H9 (cell line): ENCODE measurements at regions not wholly inside any gene's neighbourhood (a gene's known extent, or its start where the extent isn't known, plus 50 kb on each side); places are given as distances from the start of the nearest gene placed in this dataset.

ENCODE experiments used
- DNase-seq: peaks from one replicate; pipeline ENCODE4 v3.0.0-alpha.2; 2017
- H2AFZ ChIP-seq: one replicate; pipeline ENCODE4 v1.6.1; 2013; ENCODE audit warnings: mild to moderate bottlenecking, low read length, control low read depth, moderate library complexity
- H2AK5ac ChIP-seq: 2 replicates; pipeline ENCODE4 v1.6.1; 2013; ENCODE audit warnings: low read length, control low read depth, mixed read lengths; ENCODE audit not compliant: insufficient read length
- H2BK120ac ChIP-seq: one replicate; pipeline ENCODE4 v1.6.1; 2013; ENCODE audit warnings: low read depth, mild to moderate bottlenecking, low read length, control low read depth, inconsistent platforms; ENCODE audit not compliant: poor library complexity, severe bottlenecking
- H2BK12ac ChIP-seq: 2 replicates; pipeline ENCODE4 v1.6.1; 2013; ENCODE audit warnings: low read length, control low read depth, mixed read lengths, low read depth; ENCODE audit not compliant: insufficient read length
- H2BK15ac ChIP-seq: 2 replicates; pipeline ENCODE4 v1.6.1; 2013; ENCODE audit warnings: low read depth, low read length, control low read depth
- H2BK20ac ChIP-seq: one replicate; pipeline ENCODE4 v1.6.1; 2013; ENCODE audit warnings: low read depth, mild to moderate bottlenecking, low read length, control low read depth, inconsistent platforms; ENCODE audit not compliant: poor library complexity, severe bottlenecking
- H2BK5ac ChIP-seq: 2 replicates; pipeline ENCODE4 v1.6.1; 2013; ENCODE audit warnings: low read length, control low read depth, mixed read lengths; ENCODE audit not compliant: insufficient read length
- H3K14ac ChIP-seq: 2 replicates; pipeline ENCODE4 v1.6.1; 2013; ENCODE audit warnings: low read length, control low read depth; ENCODE audit not compliant: insufficient read depth
- H3K18ac ChIP-seq: 2 replicates; pipeline ENCODE4 v1.6.1; 2013; ENCODE audit warnings: low read depth, mild to moderate bottlenecking, mixed read lengths, low read length, control low read depth; ENCODE audit not compliant: insufficient read length
- H3K23ac ChIP-seq: 2 replicates; pipeline ENCODE4 v1.6.1; 2013; ENCODE audit warnings: low read length, control low read depth, mixed read lengths, low read depth; ENCODE audit not compliant: insufficient read length
- H3K23me2 ChIP-seq: 2 replicates; pipeline ENCODE4 v1.6.1; 2013; ENCODE audit warnings: low read depth, mild to moderate bottlenecking, mixed read lengths, low read length, control low read depth; ENCODE audit not compliant: insufficient read length, poor library complexity, severe bottlenecking
- H3K27ac ChIP-seq: 2 replicates; pipeline ENCODE4 v1.5.1; 2013; ENCODE audit warnings: low read length, control low read depth, mixed read lengths, low read depth; ENCODE audit not compliant: insufficient read length
- H3K27me3 ChIP-seq: 2 replicates; pipeline ENCODE4 v1.6.1; 2013; ENCODE audit warnings: low read length, control low read depth, inconsistent platforms; ENCODE audit not compliant: insufficient read depth
- H3K4ac ChIP-seq: 2 replicates; pipeline ENCODE4 v1.6.1; 2013; ENCODE audit warnings: low read depth, mild to moderate bottlenecking, control low read depth, inconsistent platforms, low read length, moderate library complexity
- H3K4me1 ChIP-seq: 2 replicates; pipeline ENCODE4 v1.6.1; 2013; ENCODE audit warnings: low read length, control low read depth, inconsistent platforms; ENCODE audit not compliant: insufficient read depth
- H3K4me2 ChIP-seq: 2 replicates; pipeline ENCODE4 v1.6.1; 2013; ENCODE audit warnings: low read length, control low read depth, mixed read lengths; ENCODE audit not compliant: insufficient read length, insufficient read depth
- H3K56ac ChIP-seq: 2 replicates; pipeline ENCODE4 v1.6.1; 2013; ENCODE audit warnings: low read depth, mild to moderate bottlenecking, mixed read lengths, low read length, control low read depth; ENCODE audit not compliant: insufficient read length
- H3K79me1 ChIP-seq: 2 replicates; pipeline ENCODE4 v1.6.1; 2013; ENCODE audit warnings: low read depth, mild to moderate bottlenecking, moderate library complexity, low read length, control low read depth, inconsistent platforms; ENCODE audit not compliant: insufficient read depth, poor library complexity, severe bottlenecking
- H3K79me2 ChIP-seq: 2 replicates; pipeline ENCODE4 v1.6.1; 2013; ENCODE audit warnings: low read length, control low read depth, inconsistent platforms; ENCODE audit not compliant: insufficient read depth
- H3K9ac ChIP-seq: 2 replicates; pipeline ENCODE4 v1.6.1; 2013; ENCODE audit warnings: low read length, control low read depth, mixed read lengths; ENCODE audit not compliant: insufficient read length; ENCODE audit errors: extremely low read depth
- H3K9me3 ChIP-seq: one replicate; pipeline ENCODE4 v1.6.1; 2013; ENCODE audit warnings: low read depth, low read length, inconsistent platforms; ENCODE audit not compliant: control insufficient read depth
- H3T11ph ChIP-seq: one replicate; pipeline ENCODE4 v1.6.1; 2013; ENCODE audit warnings: mild to moderate bottlenecking, low read length, control low read depth, inconsistent platforms
- H4K20me1 ChIP-seq: one replicate; pipeline ENCODE4 v1.6.1; 2013; ENCODE audit not compliant: control insufficient read depth, insufficient read length, insufficient read depth
- H4K5ac ChIP-seq: 2 replicates; pipeline ENCODE4 v1.6.1; 2013; ENCODE audit warnings: low read depth, mild to moderate bottlenecking, mixed read lengths, low read length, control low read depth; ENCODE audit not compliant: insufficient read length
- H4K8ac ChIP-seq: replicated peaks from 2 replicates; pipeline ENCODE4 v1.6.1; 2013; ENCODE audit warnings: low read length, control low read depth, mixed read lengths, low read depth; ENCODE audit not compliant: insufficient read length
- H4K91ac ChIP-seq: 2 replicates; pipeline ENCODE4 v1.6.1; 2013; ENCODE audit warnings: low read depth, mild to moderate bottlenecking, moderate library complexity, mixed read lengths, low read length, control low read depth; ENCODE audit not compliant: insufficient read length
- H3K27ac Mint-ChIP-seq, 3 experiments: 2 replicates in 2 of 3; 3 replicates in 1 of 3; pipeline ENCODE4 v1.8.0; 2020 to 2021; ENCODE audit warnings: mixed read lengths in 3 of 3, mild to moderate bottlenecking in 1 of 3, moderate library complexity in 1 of 3
- H3K27me3 Mint-ChIP-seq: 2 replicates; pipeline ENCODE4 v1.8.0; 2021; ENCODE audit warnings: low read depth, mild to moderate bottlenecking, moderate library complexity, mixed read lengths
- H3K36me3 Mint-ChIP-seq, 3 experiments: 2 replicates in 2 of 3; 3 replicates in 1 of 3; pipeline ENCODE4 v1.8.0; 2020 to 2021; ENCODE audit warnings: low read depth in 3 of 3, mixed read lengths in 3 of 3; ENCODE audit not compliant: insufficient read depth in 1 of 3
- H3K4me1 Mint-ChIP-seq, 2 experiments: 2 replicates each; pipeline ENCODE4 v1.8.0; 2020; ENCODE audit warnings: mixed read lengths in 2 of 2
- H3K4me3 Mint-ChIP-seq, 2 experiments: 2 replicates in 1 of 2; 3 replicates in 1 of 2; pipeline ENCODE4 v1.8.0; 2020 to 2021; ENCODE audit warnings: mild to moderate bottlenecking in 2 of 2, mixed read lengths in 2 of 2, moderate library complexity in 1 of 2
- H3K9me3 Mint-ChIP-seq, 2 experiments: 2 replicates in 1 of 2; 3 replicates in 1 of 2; pipeline ENCODE4 v1.8.0; 2020; ENCODE audit warnings: mild to moderate bottlenecking in 2 of 2, mixed read lengths in 2 of 2, moderate library complexity in 1 of 2
- TF ChIP-seq, protein P1 (sequence below): fragments of 200-600 bp; sonication (generic); conservative IDR thresholded peaks from 3 replicates; pipeline ENCODE4 v1.8.0; 2021; ENCODE audit warnings: antibody characterized with exemption, mild to moderate bottlenecking

DNA sequence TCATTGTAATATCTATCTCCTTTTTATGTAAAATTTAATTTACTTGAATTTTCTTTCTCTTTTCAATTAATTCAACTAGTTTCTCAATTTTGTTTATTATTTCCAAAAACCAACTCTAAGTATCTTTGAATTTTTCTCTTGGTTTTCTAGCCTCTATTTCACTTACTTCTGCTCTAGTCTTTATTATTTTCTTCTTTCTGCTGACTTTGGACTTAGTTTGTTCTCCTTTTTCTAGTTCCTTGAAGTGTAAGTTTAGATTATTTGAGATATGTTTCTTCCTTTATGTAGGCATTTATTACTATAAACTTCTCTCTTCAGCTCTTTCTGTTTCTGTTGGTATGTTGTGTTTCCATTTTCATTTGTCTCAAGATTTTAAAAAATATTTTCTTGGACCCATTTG lies 70.8 kb downstream of the TNFAIP3 start:
- H4K20me1 ChIP-seq = no peaks in the 10 kb centered on the region
- Mint-ChIP-seq H3K9me3 (peaks cover 10 to 25% of the 10 kb centered on the region in 2 experiments; a peak in 4 of 5 replicates), H3K36me3 (peaks cover 0 to 7% (median 2%) of the 10 kb centered on the region in 3 experiments; a peak in 3 of 7 replicates), H3K27me3 (no peaks in the 10 kb centered on the region), H3K4me3 (no peak overlapping the region), H3K27ac (no peak overlapping the region), H3K4me1 (0 out of 4 replicates have a peak, but pooled peaks cover 0 to 2% of the 10 kb centered on the region in 2 experiments)
- DNase-seq = no peak
- H2BK120ac ChIP-seq = no peak overlapping the region
- no peak overlapping the region for H2AK5ac ChIP-seq
- H2BK12ac ChIP-seq = no peak overlapping the region
- no peak overlapping the region for H3T11ph ChIP-seq
- H4K8ac ChIP-seq = no peak overlapping the region
- H2BK15ac ChIP-seq = no peak overlapping the region
- H2BK20ac ChIP-seq = no peak overlapping the region
- H3K9ac ChIP-seq = no peak overlapping the region
- no peak overlapping the region for H3K18ac ChIP-seq
- H3K4ac ChIP-seq = no peak overlapping the region
- no peaks in the 10 kb centered on the region for H3K27me3 ChIP-seq
- H4K5ac ChIP-seq = no peak overlapping the region
- H3K23me2 ChIP-seq = no peaks in the 10 kb centered on the region
- no peak overlapping the region for H3K27ac ChIP-seq
- no peaks in the 10 kb centered on the region for H3K9me3 ChIP-seq
- TF ChIP-seq, protein P1, sequence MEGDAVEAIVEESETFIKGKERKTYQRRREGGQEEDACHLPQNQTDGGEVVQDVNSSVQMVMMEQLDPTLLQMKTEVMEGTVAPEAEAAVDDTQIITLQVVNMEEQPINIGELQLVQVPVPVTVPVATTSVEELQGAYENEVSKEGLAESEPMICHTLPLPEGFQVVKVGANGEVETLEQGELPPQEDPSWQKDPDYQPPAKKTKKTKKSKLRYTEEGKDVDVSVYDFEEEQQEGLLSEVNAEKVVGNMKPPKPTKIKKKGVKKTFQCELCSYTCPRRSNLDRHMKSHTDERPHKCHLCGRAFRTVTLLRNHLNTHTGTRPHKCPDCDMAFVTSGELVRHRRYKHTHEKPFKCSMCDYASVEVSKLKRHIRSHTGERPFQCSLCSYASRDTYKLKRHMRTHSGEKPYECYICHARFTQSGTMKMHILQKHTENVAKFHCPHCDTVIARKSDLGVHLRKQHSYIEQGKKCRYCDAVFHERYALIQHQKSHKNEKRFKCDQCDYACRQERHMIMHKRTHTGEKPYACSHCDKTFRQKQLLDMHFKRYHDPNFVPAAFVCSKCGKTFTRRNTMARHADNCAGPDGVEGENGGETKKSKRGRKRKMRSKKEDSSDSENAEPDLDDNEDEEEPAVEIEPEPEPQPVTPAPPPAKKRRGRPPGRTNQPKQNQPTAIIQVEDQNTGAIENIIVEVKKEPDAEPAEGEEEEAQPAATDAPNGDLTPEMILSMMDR = no peak
- no peak overlapping the region for H3K14ac ChIP-seq
- no peaks in the 10 kb centered on the region for H3K79me2 ChIP-seq
- no peak overlapping the region for H3K23ac ChIP-seq
- no peak overlapping the region for H3K56ac ChIP-seq
- H3K4me2 ChIP-seq = no peak overlapping the region
- no peak overlapping the region for H2BK5ac ChIP-seq
- no peak overlapping the region for H2AFZ ChIP-seq
- no peak overlapping the region for H4K91ac ChIP-seq
- no peaks in the 10 kb centered on the region for H3K79me1 ChIP-seq
- no peaks in the 10 kb centered on the region for H3K4me1 ChIP-seq
